ENCODE measurements at regions not wholly inside any gene's neighbourhood (a gene's known extent, or its start where the extent isn't known, plus 50 kb on each side); places are given as distances from the start of the nearest gene placed in this dataset.
"Not testable (repeated sequence)": the region's sequence is repeated elsewhere in the genome, so short reads cannot be mapped to it uniquely, and the experiment has no call there.

DNA sequence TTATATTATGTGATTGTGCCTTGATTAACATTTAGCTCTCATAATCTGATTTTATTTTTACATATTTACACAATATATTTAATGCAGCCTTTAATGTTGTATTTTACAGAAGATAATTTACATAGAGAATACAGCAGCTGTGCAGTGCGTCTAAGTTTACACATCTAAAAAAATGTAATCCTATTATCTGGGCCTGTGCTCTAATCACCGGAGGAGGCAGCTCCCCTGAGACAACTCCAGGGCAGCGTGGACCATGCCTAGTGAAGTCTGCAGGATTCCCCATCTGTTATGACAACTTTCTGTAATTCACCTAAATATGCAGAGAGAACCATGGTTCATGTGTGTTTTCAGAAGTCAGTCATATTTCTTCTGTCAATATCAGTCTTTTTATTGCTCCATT lies 1149.3 kb downstream of the TMEM121 start:
- TF ChIP-seq, protein P1, sequence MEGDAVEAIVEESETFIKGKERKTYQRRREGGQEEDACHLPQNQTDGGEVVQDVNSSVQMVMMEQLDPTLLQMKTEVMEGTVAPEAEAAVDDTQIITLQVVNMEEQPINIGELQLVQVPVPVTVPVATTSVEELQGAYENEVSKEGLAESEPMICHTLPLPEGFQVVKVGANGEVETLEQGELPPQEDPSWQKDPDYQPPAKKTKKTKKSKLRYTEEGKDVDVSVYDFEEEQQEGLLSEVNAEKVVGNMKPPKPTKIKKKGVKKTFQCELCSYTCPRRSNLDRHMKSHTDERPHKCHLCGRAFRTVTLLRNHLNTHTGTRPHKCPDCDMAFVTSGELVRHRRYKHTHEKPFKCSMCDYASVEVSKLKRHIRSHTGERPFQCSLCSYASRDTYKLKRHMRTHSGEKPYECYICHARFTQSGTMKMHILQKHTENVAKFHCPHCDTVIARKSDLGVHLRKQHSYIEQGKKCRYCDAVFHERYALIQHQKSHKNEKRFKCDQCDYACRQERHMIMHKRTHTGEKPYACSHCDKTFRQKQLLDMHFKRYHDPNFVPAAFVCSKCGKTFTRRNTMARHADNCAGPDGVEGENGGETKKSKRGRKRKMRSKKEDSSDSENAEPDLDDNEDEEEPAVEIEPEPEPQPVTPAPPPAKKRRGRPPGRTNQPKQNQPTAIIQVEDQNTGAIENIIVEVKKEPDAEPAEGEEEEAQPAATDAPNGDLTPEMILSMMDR (IDR thresholded peaks at IDR 0.05): not testable (repeated sequence)
- TF ChIP-seq POLR2A (IDR thresholded peaks at IDR 0.05): not testable (repeated sequence)

Measured in heart left ventricle (tissue), 13 donors.